Hepatocyte (in vitro differentiated cells): ENCODE measurements at regions not wholly inside any gene's neighbourhood (a gene's known extent, or its start where the extent isn't known, plus 50 kb on each side); places are given as distances from the start of the nearest gene placed in this dataset.

Experiments
- DNase-seq: peaks from one replicate; pipeline ENCODE4 v3.0.0-alpha.2; 2016; ENCODE audit warnings: low spot score
- H2AFZ ChIP-seq: fragments of 200-600 bp; sonication (generic); 2 replicates; pipeline ENCODE4 v1.6.0; 2016; ENCODE audit warnings: antibody characterized with exemption, mild to moderate bottlenecking
- H3K27ac ChIP-seq: fragments of 200-600 bp; sonication (generic); 2 replicates; pipeline ENCODE4 v1.5.1; 2016; ENCODE audit warnings: mild to moderate bottlenecking
- H3K27me3 ChIP-seq: fragments of 200-600 bp; sonication (generic); 2 replicates; pipeline ENCODE4 v1.6.1; 2016
- H3K36me3 ChIP-seq: fragments of 200-600 bp; sonication (generic); replicated peaks from 2 replicates; pipeline ENCODE4 v1.5.1; 2016; ENCODE audit warnings: low read depth; ENCODE audit not compliant: insufficient read depth
- H3K4me1 ChIP-seq: fragments of 200-600 bp; sonication (generic); 2 replicates; pipeline ENCODE4 v1.5.1; 2016; ENCODE audit warnings: mild to moderate bottlenecking, moderate library complexity; ENCODE audit not compliant: insufficient read depth
- H3K4me2 ChIP-seq: fragments of 200-600 bp; sonication (generic); 2 replicates; pipeline ENCODE4 v1.6.0; 2016
- H3K4me3 ChIP-seq: fragments of 200-600 bp; sonication (generic); 2 replicates; pipeline ENCODE4 v1.5.1; 2016; ENCODE audit warnings: mild to moderate bottlenecking
- H3K79me2 ChIP-seq: fragments of 200-600 bp; sonication (generic); 2 replicates; pipeline ENCODE4 v1.6.0; 2017; ENCODE audit warnings: mild to moderate bottlenecking
- H3K9me2 ChIP-seq: fragments of 200-600 bp; sonication (generic); replicated peaks from 2 replicates; pipeline ENCODE4 v1.6.0; 2017; ENCODE audit warnings: mild to moderate bottlenecking; ENCODE audit not compliant: insufficient read depth
- H3K9me3 ChIP-seq: fragments of 200-600 bp; sonication (generic); 2 replicates; pipeline ENCODE4 v1.5.1; 2016; ENCODE audit warnings: low read depth, mild to moderate bottlenecking
- H4K20me1 ChIP-seq: fragments of 200-600 bp; sonication (generic); 2 replicates; pipeline ENCODE4 v1.6.0; 2016; ENCODE audit warnings: mild to moderate bottlenecking; ENCODE audit not compliant: insufficient read depth, poor library complexity, severe bottlenecking
- CTCF ChIP-seq: fragments of 200-600 bp; sonication (generic); IDR thresholded peaks from 2 replicates; pipeline ENCODE4 v1.5.1; 2016; ENCODE audit warnings: antibody characterized with exemption, mild to moderate bottlenecking; ENCODE audit not compliant: poor library complexity
- EZH2 ChIP-seq: fragments of 200-600 bp; sonication (generic); IDR thresholded peaks from 2 replicates; pipeline ENCODE4 v1.6.1; 2016; ENCODE audit warnings: antibody characterized with exemption, mild to moderate bottlenecking, borderline replicate concordance
- EZH2phosphoT487 ChIP-seq: fragments of 200-600 bp; sonication (generic); IDR thresholded peaks from one replicate; pipeline ENCODE4 v1.6.1; 2018; ENCODE audit warnings: antibody characterized with exemption, mild to moderate bottlenecking, low read depth, moderate library complexity; ENCODE audit not compliant: unreplicated experiment, severe bottlenecking
- WGBS: methylation state at CpG from one replicate; pipeline ENCODE4 v1.1.6; 2016; ENCODE audit warnings: low lambda C conversion rate; ENCODE audit errors: missing lambda C conversion rate; 5-methylcytosine and 5-hydroxymethylcytosine counted together

DNA sequence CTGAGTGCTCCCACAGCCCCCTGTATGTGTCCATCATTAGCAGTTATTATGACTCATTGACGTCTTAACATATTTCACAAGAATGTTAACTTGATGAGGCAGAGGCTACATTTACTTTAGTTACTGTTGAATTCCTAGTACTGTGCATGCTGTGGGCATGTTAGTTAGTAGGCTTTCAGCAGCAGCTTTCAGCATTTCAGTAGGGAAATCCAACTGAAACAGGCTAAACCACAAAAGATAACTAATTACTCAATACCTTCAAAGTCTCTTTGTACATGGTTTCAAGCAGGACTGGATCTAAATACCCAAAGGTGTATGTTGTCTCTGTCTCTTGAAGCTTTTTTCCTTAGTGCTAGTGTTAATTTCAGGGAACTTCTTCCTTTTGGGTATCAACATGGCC is 229.9 kb upstream of the SUCLG2 start:
- Histone ChIP-seq H2AFZ (no peak overlapping the region), H4K20me1 (no peaks in the 10 kb centered on the region), H3K36me3 (no peaks in the 10 kb centered on the region), H3K27me3 (no peaks in the 10 kb centered on the region), H3K9me2 (no peaks in the 10 kb centered on the region), H3K4me1 (no peaks in the 10 kb centered on the region), H3K79me2 (no peaks in the 10 kb centered on the region), H3K4me2 (no peak overlapping the region), H3K27ac (no peak overlapping the region), H3K4me3 (no peak overlapping the region), H3K9me3 (no peaks in the 10 kb centered on the region)
- WGBS: 80% methylated on average over 1 of the region's 1 CpG
- TF ChIP-seq CTCF (no peak), EZH2 (no peak), EZH2phosphoT487 (no peak)
- DNase-seq: no peak

- Histone ChIP-seq H3K4me1 (no peaks in the 10 kb centered on the region), H3K36me3 (no peaks in the 10 kb centered on the region), H4K20me1 (no peaks in the 10 kb centered on the region), H3K27me3 (no peaks in the 10 kb centered on the region), H3K27ac (no peak overlapping the region), H3K4me3 (no peak overlapping the region), H3K9me2 (no peaks in the 10 kb centered on the region), H2AFZ (no peak overlapping the region), H3K9me3 (no peaks in the 10 kb centered on the region), H3K79me2 (no peaks in the 10 kb centered on the region), H3K4me2 (no peak overlapping the region)
- no peak for DNase-seq
- 76% methylated on average over 2 of the region's 2 CpGs for WGBS
- no peak for TF ChIP-seq EZH2phosphoT487
- TF ChIP-seq CTCF: no peak
- no peak for TF ChIP-seq EZH2
These were observed 229.4 kb upstream of the SUCLG2 start for GRCh38 chr3:67883766-67884165.

GRCh38 chr3:67882981-67883380 is 228.6 kb upstream of the SUCLG2 start:
- H4K20me1 ChIP-seq: no peaks in the 10 kb centered on the region
- no peaks in the 10 kb centered on the region for H3K9me3 ChIP-seq
- H3K36me3 ChIP-seq: no peaks in the 10 kb centered on the region
- no peaks in the 10 kb centered on the region for H3K4me1 ChIP-seq
- no peaks in the 10 kb centered on the region for H3K27me3 ChIP-seq
- H3K4me3 ChIP-seq: no peak overlapping the region
- no peaks in the 10 kb centered on the region for H3K79me2 ChIP-seq
- no peak overlapping the region for H2AFZ ChIP-seq
- TF ChIP-seq EZH2phosphoT487: no peak
- no peak for TF ChIP-seq CTCF
- TF ChIP-seq EZH2: no peak
- no peaks in the 10 kb centered on the region for H3K9me2 ChIP-seq
- DNase-seq: no peak
- WGBS: 92% methylated on average over 5 of the region's 5 CpGs
- no peak overlapping the region for H3K27ac ChIP-seq
- H3K4me2 ChIP-seq: no peak overlapping the region

DNA sequence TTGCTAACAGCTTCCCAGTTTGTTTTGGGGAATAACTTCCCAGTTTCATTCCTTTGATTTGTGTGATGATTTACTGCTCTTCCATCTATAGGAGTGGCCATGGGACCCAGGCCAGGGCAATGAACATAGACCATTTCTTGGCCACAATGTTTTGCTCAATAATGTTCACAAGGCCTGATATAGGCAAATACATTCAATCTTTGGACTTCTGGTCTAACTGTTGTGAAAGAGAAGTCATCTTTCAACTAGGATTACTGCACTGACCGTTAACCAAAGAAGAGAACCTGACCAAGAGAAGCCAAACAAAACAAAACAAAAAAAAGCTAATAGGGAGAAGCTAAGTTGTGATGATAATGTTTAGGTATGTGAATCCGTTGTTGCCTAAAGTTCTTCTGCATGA is 221.8 kb upstream of the SUCLG2 start:
- no peaks in the 10 kb centered on the region for H4K20me1 ChIP-seq
- H3K27ac ChIP-seq: no peak overlapping the region
- DNase-seq: no peak
- H3K27me3 ChIP-seq: no peaks in the 10 kb centered on the region
- TF ChIP-seq EZH2 (no peak), EZH2phosphoT487 (no peak), CTCF (no peak)
- H3K4me1 ChIP-seq: no peaks in the 10 kb centered on the region
- 82% methylated on average over 2 of the region's 2 CpGs for WGBS
- H3K4me2 ChIP-seq: no peak overlapping the region
- no peaks in the 10 kb centered on the region for H3K9me3 ChIP-seq
- H3K79me2 ChIP-seq: no peaks in the 10 kb centered on the region
- H3K9me2 ChIP-seq: no peaks in the 10 kb centered on the region
- no peak overlapping the region for H2AFZ ChIP-seq
- no peak overlapping the region for H3K4me3 ChIP-seq
- H3K36me3 ChIP-seq: no peaks in the 10 kb centered on the region
